ENCODE measurements at regions not wholly inside any gene's neighbourhood (a gene's known extent, or its start where the extent isn't known, plus 50 kb on each side); places are given as distances from the start of the nearest gene placed in this dataset.

- no peak overlapping the region for H2BK15ac ChIP-seq (ENCODE audit: low read depth, low read length)
- ChIA-PET CTCF (no interaction called here), POLR2A (ENCODE audit: unreplicated experiment) (no interaction called here)
- H3K9me3 ChIP-seq (ENCODE audit: control insufficient read depth, insufficient read depth, low read length) = no peaks in the 10 kb centered on the region
- H3K4me1 ChIP-seq (ENCODE audit: control insufficient read depth, insufficient read depth, low read length) = 0 out of 2 replicates have a peak, but pooled peaks cover 2% of the 10 kb centered on the region
- H3K4me3 ChIP-seq (ENCODE audit: insufficient read depth, low read depth, low read length) = no peak overlapping the region
- H2BK20ac ChIP-seq (ENCODE audit: low read depth, low read length) = no peak overlapping the region
- no TSS peak for BruUV-seq (replicated peaks)
- no peak overlapping the region for H3K56ac ChIP-seq (ENCODE audit: extremely low read depth, insufficient read depth, low read length)
- H4K20me1 ChIP-seq (ENCODE audit: insufficient read depth, low read length) = no peaks in the 10 kb centered on the region
- no peak overlapping the region for H3K14ac ChIP-seq (replicated peaks; ENCODE audit: low read depth, low read length)
- 0% methylated on average over 1 of the region's 5 CpGs; no CpG with 5 or more reads in 1 of the 2 experiments for WGBS, 2 experiments (ENCODE audit: extremely low coverage in 2 of 2, insufficient read length in 1 of 2)
- no peaks in the 10 kb centered on the region for H3K9me1 ChIP-seq (ENCODE audit: insufficient read depth, low read length)
- H2AFZ ChIP-seq (replicated peaks; ENCODE audit: low read length, poor library complexity) = no peak overlapping the region
- H4K8ac ChIP-seq (ENCODE audit: low read depth in 2 of 2, low read length in 2 of 2) = no peak overlapping the region
- H2BK120ac ChIP-seq (ENCODE audit: low read depth, low read length) = no peak overlapping the region
- no peaks in the 10 kb centered on the region for H3K27me3 ChIP-seq (ENCODE audit: control insufficient read depth, insufficient read depth, low read length)
- no peak overlapping the region for H3K18ac ChIP-seq (ENCODE audit: low read depth, low read length)
- no peaks in the 10 kb centered on the region for H3K79me1 ChIP-seq (ENCODE audit: low read depth in 1 of 2, low read length in 2 of 2)
- no peak overlapping the region for H3K4ac ChIP-seq (ENCODE audit: low read depth, low read length)
- no peak overlapping the region for H2AK5ac ChIP-seq (ENCODE audit: low read depth, low read length)
- no peak overlapping the region for H3K9ac ChIP-seq (ENCODE audit: low read depth, low read length)
- H2AK9ac ChIP-seq (replicated peaks; ENCODE audit: low read depth, low read length, poor library complexity) = no peak overlapping the region
- TF ChIP-seq MAFK (IDR thresholded peaks at IDR 0.05; ENCODE audit: low read depth, low read length) (no peak), SMC3 (IDR thresholded peaks at IDR 0.05; ENCODE audit: low read depth, low read length) (no peak), FOS (IDR thresholded peaks at IDR 0.05; ENCODE audit: low read depth, low read length) (no peak), CTCF (conservative IDR thresholded peaks at IDR 0.05; ENCODE audit: low read depth, low read length) (no peak), RCOR1 (IDR thresholded peaks at IDR 0.05; ENCODE audit: insufficient replicate concordance, low read length) (no peak), MXI1 (IDR thresholded peaks at IDR 0.05; ENCODE audit: borderline replicate concordance, low read depth, low read length) (no peak), CEBPB (IDR thresholded peaks at IDR 0.05; ENCODE audit: low read depth, low read length) (no peak), POLR2A (IDR thresholded peaks at IDR 0.05; ENCODE audit: low read depth, low read length) (no peak), NFE2L2 (IDR thresholded peaks at IDR 0.05; ENCODE audit: low read depth, low read length) (no peak), USF2 (IDR thresholded peaks at IDR 0.05; ENCODE audit: low read depth, low read length) (no peak), BHLHE40 (IDR thresholded peaks at IDR 0.05; ENCODE audit: low read depth, low read length) (no peak), CHD1 (IDR thresholded peaks at IDR 0.05; ENCODE audit: low read depth, low read length) (no peak), ELK1 (IDR thresholded peaks at IDR 0.05; ENCODE audit: borderline replicate concordance, low read depth, low read length) (no peak), RAD21 (IDR thresholded peaks at IDR 0.05; ENCODE audit: low read length) (no peak), MAZ (IDR thresholded peaks at IDR 0.05; ENCODE audit: borderline replicate concordance, low read depth, low read length) (no peak), RFX5 (IDR thresholded peaks at IDR 0.05; ENCODE audit: low read depth, low read length) (no peak)
- dilution Hi-C loops (cut with HindIII; ENCODE audit: low sequenced_read_pairs, unreplicated experiment) (no loop called here), intact Hi-C loops (cut with micrococcal nuclease) (no loop called here), in situ Hi-C loops (cut with MboI; ENCODE audit: low sequenced_read_pairs) (no loop called here)
- H3K4me2 ChIP-seq (ENCODE audit: low read depth, low read length) = no peak overlapping the region
- H3K27ac ChIP-seq (ENCODE audit: insufficient read depth, low read length) = no peak overlapping the region
- DNase-seq (peak; percentile 20), ATAC-seq (ENCODE audit: low read depth) (no peak)
- H2BK5ac ChIP-seq (ENCODE audit: low read depth, low read length, poor library complexity, severe bottlenecking) = no peak overlapping the region
- H3K36me3 ChIP-seq (ENCODE audit: control insufficient read depth, insufficient read depth, low read length) = no peaks in the 10 kb centered on the region
- H3K23ac ChIP-seq (ENCODE audit: low read depth, low read length) = no peak overlapping the region
- no peak overlapping the region for H4K91ac ChIP-seq (ENCODE audit: insufficient read depth, low read depth, low read length)
- H4K5ac ChIP-seq (ENCODE audit: low read depth, low read length) = no peak overlapping the region
Observed at GRCh38 chr3:168989396-168989795, 674.1 kb downstream of the MECOM start.
